ENCODE measurements at regions not wholly inside any gene's neighbourhood (a gene's known extent, or its start where the extent isn't known, plus 50 kb on each side); places are given as distances from the start of the nearest gene placed in this dataset.

DNA sequence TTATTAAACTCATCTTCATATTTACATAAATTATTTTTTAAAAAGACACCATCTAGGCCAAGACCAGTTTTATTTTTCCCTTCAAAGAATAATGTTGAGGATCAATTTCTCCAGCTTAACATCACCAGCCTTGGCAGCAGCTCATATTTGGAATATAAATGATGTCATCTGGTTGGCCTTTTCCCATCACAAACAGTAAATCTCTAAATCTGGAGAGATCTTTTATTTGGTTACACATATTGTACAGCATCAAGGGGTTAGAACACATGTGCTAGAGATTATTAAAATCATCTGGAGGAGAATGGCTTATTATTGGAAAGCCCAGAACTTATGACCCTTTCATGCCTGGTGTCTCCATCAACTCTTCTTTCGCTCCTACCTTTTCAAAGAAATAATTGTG, 508.8 kb downstream of the PLPP3 start:
- H3K4me3 ChIP-seq (replicated peaks; ENCODE audit: insufficient read depth, low read length) = no peak overlapping the region
- no peaks in the 10 kb centered on the region for H3K27me3 ChIP-seq (ENCODE audit: insufficient read depth, poor library complexity, severe bottlenecking)
- no peak for DNase-seq (ENCODE audit: low read depth in 1 of 2, low spot score in 1 of 2)
- TF ChIP-seq SPI1 (IDR thresholded peaks at IDR 0.05; ENCODE audit: borderline replicate concordance, low read depth) (no peak), POLR2AphosphoS5 (IDR thresholded peaks at IDR 0.05; ENCODE audit: low read depth) (no peak), GABPA (IDR thresholded peaks at IDR 0.05; ENCODE audit: low read depth) (no peak)
- TF ChIP-seq, protein P1, sequence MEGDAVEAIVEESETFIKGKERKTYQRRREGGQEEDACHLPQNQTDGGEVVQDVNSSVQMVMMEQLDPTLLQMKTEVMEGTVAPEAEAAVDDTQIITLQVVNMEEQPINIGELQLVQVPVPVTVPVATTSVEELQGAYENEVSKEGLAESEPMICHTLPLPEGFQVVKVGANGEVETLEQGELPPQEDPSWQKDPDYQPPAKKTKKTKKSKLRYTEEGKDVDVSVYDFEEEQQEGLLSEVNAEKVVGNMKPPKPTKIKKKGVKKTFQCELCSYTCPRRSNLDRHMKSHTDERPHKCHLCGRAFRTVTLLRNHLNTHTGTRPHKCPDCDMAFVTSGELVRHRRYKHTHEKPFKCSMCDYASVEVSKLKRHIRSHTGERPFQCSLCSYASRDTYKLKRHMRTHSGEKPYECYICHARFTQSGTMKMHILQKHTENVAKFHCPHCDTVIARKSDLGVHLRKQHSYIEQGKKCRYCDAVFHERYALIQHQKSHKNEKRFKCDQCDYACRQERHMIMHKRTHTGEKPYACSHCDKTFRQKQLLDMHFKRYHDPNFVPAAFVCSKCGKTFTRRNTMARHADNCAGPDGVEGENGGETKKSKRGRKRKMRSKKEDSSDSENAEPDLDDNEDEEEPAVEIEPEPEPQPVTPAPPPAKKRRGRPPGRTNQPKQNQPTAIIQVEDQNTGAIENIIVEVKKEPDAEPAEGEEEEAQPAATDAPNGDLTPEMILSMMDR (IDR thresholded peaks at IDR 0.05; ENCODE audit: insufficient read depth, low read length) = no peak
- TF ChIP-seq, protein P2, sequence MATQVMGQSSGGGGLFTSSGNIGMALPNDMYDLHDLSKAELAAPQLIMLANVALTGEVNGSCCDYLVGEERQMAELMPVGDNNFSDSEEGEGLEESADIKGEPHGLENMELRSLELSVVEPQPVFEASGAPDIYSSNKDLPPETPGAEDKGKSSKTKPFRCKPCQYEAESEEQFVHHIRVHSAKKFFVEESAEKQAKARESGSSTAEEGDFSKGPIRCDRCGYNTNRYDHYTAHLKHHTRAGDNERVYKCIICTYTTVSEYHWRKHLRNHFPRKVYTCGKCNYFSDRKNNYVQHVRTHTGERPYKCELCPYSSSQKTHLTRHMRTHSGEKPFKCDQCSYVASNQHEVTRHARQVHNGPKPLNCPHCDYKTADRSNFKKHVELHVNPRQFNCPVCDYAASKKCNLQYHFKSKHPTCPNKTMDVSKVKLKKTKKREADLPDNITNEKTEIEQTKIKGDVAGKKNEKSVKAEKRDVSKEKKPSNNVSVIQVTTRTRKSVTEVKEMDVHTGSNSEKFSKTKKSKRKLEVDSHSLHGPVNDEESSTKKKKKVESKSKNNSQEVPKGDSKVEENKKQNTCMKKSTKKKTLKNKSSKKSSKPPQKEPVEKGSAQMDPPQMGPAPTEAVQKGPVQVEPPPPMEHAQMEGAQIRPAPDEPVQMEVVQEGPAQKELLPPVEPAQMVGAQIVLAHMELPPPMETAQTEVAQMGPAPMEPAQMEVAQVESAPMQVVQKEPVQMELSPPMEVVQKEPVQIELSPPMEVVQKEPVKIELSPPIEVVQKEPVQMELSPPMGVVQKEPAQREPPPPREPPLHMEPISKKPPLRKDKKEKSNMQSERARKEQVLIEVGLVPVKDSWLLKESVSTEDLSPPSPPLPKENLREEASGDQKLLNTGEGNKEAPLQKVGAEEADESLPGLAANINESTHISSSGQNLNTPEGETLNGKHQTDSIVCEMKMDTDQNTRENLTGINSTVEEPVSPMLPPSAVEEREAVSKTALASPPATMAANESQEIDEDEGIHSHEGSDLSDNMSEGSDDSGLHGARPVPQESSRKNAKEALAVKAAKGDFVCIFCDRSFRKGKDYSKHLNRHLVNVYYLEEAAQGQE (IDR thresholded peaks at IDR 0.05; ENCODE audit: insufficient replicate concordance, low read depth) = no peak
- no peak overlapping the region for H3K27ac ChIP-seq (replicated peaks)

DNA sequence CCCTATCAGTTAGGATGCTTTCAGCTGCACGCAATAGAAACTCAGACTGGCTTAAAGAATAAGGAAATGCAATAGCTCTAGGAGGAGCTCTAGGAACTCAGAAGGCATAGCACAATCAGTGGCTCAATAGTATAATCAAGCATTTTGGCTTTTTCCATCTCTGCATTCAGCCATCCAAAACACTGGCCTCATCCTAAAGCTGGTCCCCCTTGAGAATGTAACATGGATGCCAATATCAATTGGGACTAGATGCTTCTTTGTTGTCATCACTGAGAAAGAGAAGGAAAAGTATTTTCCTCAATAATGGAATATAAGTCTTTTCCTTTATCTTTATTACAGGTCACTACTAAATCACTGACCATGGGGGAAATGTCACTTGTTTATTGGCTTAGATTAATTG, 509.5 kb downstream of the PLPP3 start:
- TF ChIP-seq, protein P2 (IDR thresholded peaks at IDR 0.05; ENCODE audit: insufficient replicate concordance, low read depth) = no peak
- no peak for TF ChIP-seq SPI1 (IDR thresholded peaks at IDR 0.05; ENCODE audit: borderline replicate concordance, low read depth)
- TF ChIP-seq POLR2AphosphoS5 (IDR thresholded peaks at IDR 0.05; ENCODE audit: low read depth) = no peak
- TF ChIP-seq, protein P1 (IDR thresholded peaks at IDR 0.05; ENCODE audit: insufficient read depth, low read length) = no peak
- no peak for TF ChIP-seq GABPA (IDR thresholded peaks at IDR 0.05; ENCODE audit: low read depth)
- H3K4me3 ChIP-seq (replicated peaks; ENCODE audit: insufficient read depth, low read length) = no peak overlapping the region
- no peak overlapping the region for H3K27ac ChIP-seq (replicated peaks)
- no peak for DNase-seq (ENCODE audit: low read depth in 1 of 2, low spot score in 1 of 2)
- H3K27me3 ChIP-seq (ENCODE audit: insufficient read depth, poor library complexity, severe bottlenecking) = no peaks in the 10 kb centered on the region

DNA sequence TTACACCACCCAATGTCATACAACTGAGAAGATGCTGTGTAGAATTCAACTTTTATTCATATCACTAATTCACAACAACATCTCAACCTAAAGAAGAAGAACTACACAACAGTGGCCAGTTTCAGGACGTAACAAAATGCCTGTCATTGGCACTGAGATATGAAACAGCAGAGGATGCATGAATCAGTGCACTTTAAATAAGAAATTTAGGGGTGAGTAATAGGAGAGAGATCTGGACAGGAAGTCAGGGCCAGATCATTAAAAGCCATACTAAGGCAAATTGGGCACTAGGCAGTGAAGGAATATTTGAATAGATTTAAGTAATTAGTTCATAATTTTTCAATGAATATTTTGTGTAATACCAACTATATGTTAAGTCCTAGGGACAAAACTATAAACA, 510.5 kb downstream of the PLPP3 start:
- TF ChIP-seq GABPA (IDR thresholded peaks at IDR 0.05; ENCODE audit: low read depth) = no peak
- no peak for TF ChIP-seq POLR2AphosphoS5 (IDR thresholded peaks at IDR 0.05; ENCODE audit: low read depth)
- TF ChIP-seq, protein P2 (IDR thresholded peaks at IDR 0.05; ENCODE audit: insufficient replicate concordance, low read depth) = no peak
- TF ChIP-seq, protein P1 (IDR thresholded peaks at IDR 0.05; ENCODE audit: insufficient read depth, low read length) = no peak
- no peak for TF ChIP-seq SPI1 (IDR thresholded peaks at IDR 0.05; ENCODE audit: borderline replicate concordance, low read depth)
- DNase-seq (ENCODE audit: low read depth in 1 of 2, low spot score in 1 of 2) = no peak
- Histone ChIP-seq H3K4me3 (replicated peaks; ENCODE audit: insufficient read depth, low read length) (no peak overlapping the region), H3K27ac (replicated peaks) (no peak overlapping the region), H3K27me3 (ENCODE audit: insufficient read depth, poor library complexity, severe bottlenecking) (no peaks in the 10 kb centered on the region)
